ENCODE measurements at regions not wholly inside any gene's neighbourhood (a gene's known extent, or its start where the extent isn't known, plus 50 kb on each side); places are given as distances from the start of the nearest gene placed in this dataset.
"Not testable (repeated sequence)": the region's sequence is repeated elsewhere in the genome, so short reads cannot be mapped to it uniquely, and the experiment has no call there.

DNA sequence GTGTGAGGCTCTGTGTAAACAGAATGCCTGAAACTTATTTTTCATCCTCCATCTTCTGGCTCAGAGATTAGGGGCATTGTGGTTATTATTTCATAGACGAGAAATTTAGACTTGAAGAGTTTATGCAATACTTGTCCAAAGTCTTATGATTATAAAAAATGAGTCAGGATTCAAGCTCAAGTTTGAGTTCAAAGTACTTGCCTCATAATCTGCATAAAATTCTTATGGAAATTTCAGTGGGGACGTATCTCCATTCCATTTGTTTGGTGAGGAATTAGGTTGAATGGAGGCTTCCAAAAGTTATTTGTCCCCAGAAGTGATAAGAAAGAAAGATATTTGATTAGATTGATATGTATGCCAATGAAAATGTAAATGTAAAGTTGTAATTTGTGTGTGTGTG is 93.7 kb upstream of the CLVS2 start:
- H3K36me3 Mint-ChIP-seq, result no peaks in the 10 kb centered on the region
- no peak overlapping the region for H3K4me3 Mint-ChIP-seq
- H3K4me1 Mint-ChIP-seq (ENCODE audit: low read depth), result no peaks in the 10 kb centered on the region

DNA sequence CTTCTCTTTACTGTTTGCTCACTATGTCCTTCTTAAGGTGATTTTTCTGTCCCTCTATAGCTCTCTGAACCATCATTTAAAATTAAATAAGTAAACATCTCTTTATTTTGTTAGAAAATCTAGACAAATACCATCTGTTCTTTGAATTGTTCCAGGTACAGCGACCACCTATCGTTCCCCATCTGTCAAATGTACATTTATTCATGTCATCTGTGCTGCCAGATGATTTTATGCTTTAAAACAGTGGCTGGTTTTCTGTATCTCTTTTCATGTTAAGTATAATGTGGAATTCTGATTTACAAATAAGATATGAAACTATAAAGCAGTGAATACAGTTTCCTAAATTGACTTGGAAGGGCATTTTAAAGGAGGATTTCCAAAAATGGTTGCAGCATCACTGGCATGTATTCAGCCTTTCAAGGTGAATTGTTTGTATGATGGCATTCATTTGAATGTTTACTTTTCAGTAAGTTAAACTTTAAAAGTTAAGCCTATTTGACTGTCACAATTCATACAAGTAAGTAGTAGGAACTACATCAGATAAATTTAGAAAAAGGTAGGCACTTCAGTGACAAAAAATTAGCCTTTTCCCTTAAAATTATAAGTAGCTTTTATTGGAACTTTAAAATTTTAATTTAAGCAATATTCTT is 92.6 kb upstream of the CLVS2 start:
- Mint-ChIP-seq H3K27me3 (no peaks in the 10 kb centered on the region), H3K36me3 (no peaks in the 10 kb centered on the region), H3K27ac (no peak overlapping the region), H3K4me1 (ENCODE audit: low read depth) (no peaks in the 10 kb centered on the region), H3K4me3 (no peak overlapping the region), H3K9me3 (no peaks in the 10 kb centered on the region)
- intact Hi-C loops (cut with micrococcal nuclease), result no loop called here
- ChIA-PET CTCF (no interaction called here), POLR2A (no interaction called here)
- DNase-seq, result no peak

More for the DNA sequence above, 93.7 kb upstream of the CLVS2 start:
- Mint-ChIP-seq H3K27me3 (no peaks in the 10 kb centered on the region), H3K27ac (no peak overlapping the region), H3K9me3 (no peaks in the 10 kb centered on the region)
- DNase-seq, result no peak
- POLR2A ChIA-PET, result no interaction called here
- intact Hi-C loops (cut with micrococcal nuclease), result no loop called here
- CTCF ChIA-PET, result no interaction called here

DNA sequence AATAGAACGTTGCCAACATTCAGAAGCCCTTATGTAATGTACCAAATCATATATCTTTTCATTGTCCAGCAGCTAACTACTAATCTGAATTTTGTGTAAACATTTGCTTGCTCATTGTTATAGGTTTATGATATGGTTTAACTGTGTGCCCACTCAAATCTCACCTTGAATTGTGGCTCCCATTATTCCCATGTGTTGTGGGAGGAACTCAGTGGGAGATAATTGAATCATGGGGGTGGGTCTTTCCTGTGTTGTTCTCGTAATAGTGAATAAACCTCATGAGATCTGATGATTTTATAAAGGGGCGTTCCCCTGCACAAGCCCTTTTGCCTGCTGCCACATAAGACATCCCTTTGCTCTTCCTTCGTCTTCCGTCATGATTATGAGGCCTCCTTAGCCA is 91.9 kb upstream of the CLVS2 start:
- Mint-ChIP-seq H3K36me3 (no peaks in the 10 kb centered on the region), H3K27ac (no peak overlapping the region), H3K4me1 (ENCODE audit: low read depth) (no peaks in the 10 kb centered on the region), H3K9me3 (no peaks in the 10 kb centered on the region), H3K4me3 (no peak overlapping the region), H3K27me3 (no peaks in the 10 kb centered on the region)
- intact Hi-C loops (cut with micrococcal nuclease), result no loop called here
- POLR2A ChIA-PET, result no interaction called here
- DNase-seq, result no peak
- CTCF ChIA-PET, result no interaction called here

DNA sequence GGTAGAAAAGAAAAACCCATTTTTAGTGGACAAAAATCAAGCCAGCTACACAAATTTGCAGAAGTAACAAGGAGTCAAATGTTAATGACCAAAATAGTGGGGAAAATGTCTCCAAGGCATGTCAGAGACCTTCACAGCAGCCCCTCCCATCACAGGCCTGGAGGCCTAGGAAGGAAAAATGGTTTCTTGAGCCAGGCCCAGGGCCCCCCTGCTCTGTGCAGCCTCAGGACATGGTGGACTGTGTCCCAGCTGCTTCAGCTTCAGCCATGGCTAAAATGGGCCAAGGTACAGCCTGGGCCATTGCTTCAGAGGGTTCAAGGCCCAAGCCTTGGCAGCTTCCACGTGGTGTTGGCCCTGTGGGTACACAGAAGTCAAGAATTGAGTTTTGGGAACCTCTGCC is 82.5 kb upstream of the CLVS2 start:
- H3K27me3 Mint-ChIP-seq, result no peaks in the 10 kb centered on the region
- intact Hi-C loops (cut with micrococcal nuclease), result no loop called here
- H3K4me1 Mint-ChIP-seq (ENCODE audit: low read depth), result no peaks in the 10 kb centered on the region
- H3K36me3 Mint-ChIP-seq, result no peaks in the 10 kb centered on the region
- H3K27ac Mint-ChIP-seq, result no peak overlapping the region
- CTCF ChIA-PET, result no interaction called here
- no peak for DNase-seq
- POLR2A ChIA-PET, result no interaction called here
- H3K4me3 Mint-ChIP-seq, result no peak overlapping the region
- peaks cover 18% of the 10 kb centered on the region for H3K9me3 Mint-ChIP-seq

DNA sequence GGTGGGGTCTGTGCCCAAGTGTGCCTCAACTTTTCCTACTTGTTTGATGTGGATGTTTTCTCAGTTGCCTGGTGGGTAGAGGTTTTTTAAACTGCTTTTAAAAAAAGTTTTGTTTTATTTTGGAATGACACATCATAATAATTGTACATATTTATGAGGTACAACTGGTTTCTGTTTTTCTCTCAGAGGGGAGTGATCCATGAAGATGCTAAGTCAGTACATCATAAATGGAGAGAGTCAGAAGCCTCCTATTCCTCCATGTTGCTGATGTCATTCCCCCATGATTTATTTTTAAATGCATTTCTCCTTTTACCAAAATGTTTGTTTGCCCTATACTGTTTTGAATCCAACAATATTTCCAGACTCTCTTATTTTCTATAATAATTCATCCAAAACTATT is 77.3 kb upstream of the CLVS2 start:
- H3K4me3 Mint-ChIP-seq, result no peak overlapping the region
- H3K4me1 Mint-ChIP-seq (ENCODE audit: low read depth), result no peaks in the 10 kb centered on the region
- H3K9me3 Mint-ChIP-seq, result peaks cover 18% of the 10 kb centered on the region
- POLR2A ChIA-PET, result no interaction called here
- no peaks in the 10 kb centered on the region for H3K27me3 Mint-ChIP-seq
- CTCF ChIA-PET, result no interaction called here
- no peak for DNase-seq
- H3K36me3 Mint-ChIP-seq, result no peaks in the 10 kb centered on the region
- no peak overlapping the region for H3K27ac Mint-ChIP-seq
- intact Hi-C loops (cut with micrococcal nuclease), result no loop called here

DNA sequence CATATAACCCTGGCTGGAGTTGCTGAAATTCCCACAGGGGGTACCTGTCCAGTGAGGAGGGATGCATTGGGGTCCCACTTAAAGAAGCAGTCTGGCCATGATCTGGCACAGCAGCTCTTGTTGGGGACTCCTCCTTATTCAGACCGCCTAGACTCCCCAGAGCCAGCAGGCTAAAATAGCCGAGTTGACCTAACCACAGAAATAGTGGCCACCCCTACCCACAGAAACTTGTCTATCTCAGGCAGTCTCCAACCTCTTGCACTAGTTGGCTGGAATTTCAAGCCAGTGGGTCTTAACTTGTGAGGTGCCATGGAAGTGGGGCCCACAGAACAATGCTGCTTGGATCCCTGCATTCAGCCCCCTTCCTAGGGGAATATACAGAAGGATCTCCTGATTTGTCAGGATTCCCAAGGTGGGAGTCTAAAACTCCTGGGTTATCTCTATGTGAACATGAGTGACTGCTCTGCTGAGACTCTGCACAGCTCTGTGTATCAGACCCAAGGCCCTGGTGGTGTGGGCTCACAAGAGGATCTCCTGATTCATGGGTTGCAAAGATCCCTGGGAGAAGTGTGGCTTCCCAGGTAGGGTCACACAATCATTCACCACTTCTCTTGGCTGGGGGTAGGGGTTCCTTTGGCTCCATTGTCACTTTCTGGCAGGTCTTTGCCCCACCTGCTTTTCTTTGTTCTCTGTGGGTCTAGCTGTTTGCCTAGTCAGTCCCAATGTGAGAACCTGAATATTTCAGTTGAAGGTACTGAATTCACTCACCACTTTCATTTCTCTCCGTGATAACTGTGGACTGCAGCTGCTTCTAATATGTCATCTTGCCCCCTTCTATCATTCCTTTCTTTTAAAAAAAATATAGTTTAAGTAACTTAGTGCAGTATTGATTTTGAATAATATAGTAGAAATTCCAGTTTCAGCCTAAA is 65.5 kb upstream of the CLVS2 start:
- Mint-ChIP-seq H3K27ac (no peak overlapping the region), H3K27me3 (no peaks in the 10 kb centered on the region), H3K4me1 (ENCODE audit: low read depth) (no peaks in the 10 kb centered on the region), H3K9me3 (peaks cover 4% of the 10 kb centered on the region), H3K4me3 (no peak overlapping the region), H3K36me3 (no peaks in the 10 kb centered on the region)
- intact Hi-C loops (cut with micrococcal nuclease), result no loop called here
- POLR2A ChIA-PET, result no interaction called here
- CTCF ChIA-PET, result no interaction called here
- DNase-seq, result no peak

DNA sequence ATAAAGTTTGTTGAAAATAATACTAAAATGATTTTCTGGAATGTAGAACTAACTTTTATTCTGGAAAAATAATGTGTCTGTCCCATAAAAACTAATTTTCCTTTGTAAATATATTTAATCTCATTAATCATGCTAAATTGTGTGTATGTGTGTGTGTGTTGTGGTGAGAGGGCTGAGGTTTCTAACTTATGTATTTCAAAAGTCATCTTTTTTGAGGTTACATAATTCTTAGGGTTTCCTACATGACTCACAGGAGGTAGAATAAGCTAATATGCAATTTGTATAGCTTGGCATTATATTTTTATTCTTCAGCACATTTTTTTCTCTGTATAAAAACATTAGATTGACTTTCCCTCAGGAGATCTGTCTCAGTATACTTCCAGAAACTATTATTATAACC is 64.1 kb upstream of the CLVS2 start:
- no peak overlapping the region for H3K4me3 Mint-ChIP-seq
- CTCF ChIA-PET, result no interaction called here
- no peak for DNase-seq
- POLR2A ChIA-PET, result no interaction called here
- H3K4me1 Mint-ChIP-seq (ENCODE audit: low read depth), result no peaks in the 10 kb centered on the region
- no peaks in the 10 kb centered on the region for H3K36me3 Mint-ChIP-seq
- no peaks in the 10 kb centered on the region for H3K27me3 Mint-ChIP-seq
- no peaks in the 10 kb centered on the region for H3K9me3 Mint-ChIP-seq
- no peak overlapping the region for H3K27ac Mint-ChIP-seq
- intact Hi-C loops (cut with micrococcal nuclease), result no loop called here

DNA sequence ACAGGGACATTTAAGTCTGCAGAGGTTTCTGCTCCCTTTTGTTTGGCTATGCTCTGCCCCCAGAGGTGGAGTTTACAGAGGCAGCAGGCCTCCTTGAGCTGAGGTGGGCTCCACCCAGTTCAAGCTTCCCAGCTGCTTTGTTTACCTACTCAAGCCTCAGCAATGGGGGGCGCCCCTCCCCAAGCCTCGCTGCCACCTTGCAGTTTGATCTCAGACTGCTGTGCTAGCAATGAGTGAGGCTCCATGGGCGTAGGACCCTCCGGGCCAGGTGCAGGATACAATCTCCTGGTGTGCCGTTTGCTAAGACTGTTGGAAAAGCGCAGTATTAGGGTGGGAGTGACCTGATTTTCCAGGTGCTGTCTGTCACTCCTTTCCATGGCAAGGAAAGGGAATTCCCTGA is 51.1 kb upstream of the CLVS2 start:
- H3K9me3 Mint-ChIP-seq; H3K27ac Mint-ChIP-seq; H3K4me1 Mint-ChIP-seq (ENCODE audit: low read depth); H3K36me3 Mint-ChIP-seq; POLR2A ChIA-PET; DNase-seq; CTCF ChIA-PET; H3K27me3 Mint-ChIP-seq; intact Hi-C loops (cut with micrococcal nuclease); H3K4me3 Mint-ChIP-seq: not testable (repeated sequence)
